GM12875 (cell line): ENCODE measurements at regions not wholly inside any gene's neighbourhood (a gene's known extent, or its start where the extent isn't known, plus 50 kb on each side); places are given as distances from the start of the nearest gene placed in this dataset.
"Not testable (repeated sequence)": the region's sequence is repeated elsewhere in the genome, so short reads cannot be mapped to it uniquely, and the experiment has no call there.

Experiments used
- H3K4me3 ChIP-seq: one replicate; pipeline ENCODE4 v1.5.1; 2011; ENCODE audit warnings: low read depth, low read length, control low read depth
- CTCF ChIP-seq: IDR thresholded peaks from 2 replicates; pipeline ENCODE4 v1.5.1; 2011; ENCODE audit warnings: low read depth, mild to moderate bottlenecking, control low read depth, inconsistent platforms, low read length, moderate library complexity, borderline replicate concordance; ENCODE audit not compliant: insufficient read depth

- no peak for TF ChIP-seq CTCF
- H3K4me3 ChIP-seq, result no peak overlapping the region
Measured at GRCh38 chr5:174903172-174903732, 178.9 kb downstream of the MSX2 start.

GRCh38 chr5:174901336-174901735 is 177.0 kb downstream of the MSX2 start:
- TF ChIP-seq CTCF, result no peak
- no peak overlapping the region for H3K4me3 ChIP-seq

- H3K4me3 ChIP-seq, result no peak overlapping the region
- TF ChIP-seq CTCF, result no peak
Measured at GRCh38 chr5:174900240-174900865, 176.0 kb downstream of the MSX2 start.

GRCh38 chr5:174897281-174897950 is 173.0 kb downstream of the MSX2 start:
- TF ChIP-seq CTCF, result no peak
- H3K4me3 ChIP-seq, result no peak overlapping the region

GRCh38 chr5:174895360-174895759 is 171.0 kb downstream of the MSX2 start:
- TF ChIP-seq CTCF, result no peak
- H3K4me3 ChIP-seq, result no peak overlapping the region

- no peak for TF ChIP-seq CTCF
- no peak overlapping the region for H3K4me3 ChIP-seq
Measured at GRCh38 chr5:174892742-174893141, 168.4 kb downstream of the MSX2 start.

GRCh38 chr5:174880412-174881200 is 156.2 kb downstream of the MSX2 start:
- H3K4me3 ChIP-seq, result not testable (repeated sequence)
